PC-9 (cell line): ENCODE measurements at regions not wholly inside any gene's neighbourhood (a gene's known extent, or its start where the extent isn't known, plus 50 kb on each side); places are given as distances from the start of the nearest gene placed in this dataset.
A peak's percentile ranks its signal among the peaks of the same experiment; 100 is the strongest.

ENCODE experiments used
- BruUV-seq: library from RNA; stranded (reverse); fragments of 400-500 nt; replicated peaks from 2 replicates; lab custom pipeline; 2021; lab: Mats Ljungman, UMichigan
- CTCF ChIA-PET: fragments of 300-600 bp; sonication (Branson Sonifier 250); formaldehyde crosslinking; loops from one replicate; lab custom pipeline; 2022; ENCODE audit warnings: antibody characterized with exemption; lab: Charles Lee
- POLR2A ChIA-PET: fragments of 300-600 bp; sonication (Branson Sonifier 250); formaldehyde crosslinking; loops from one replicate; lab custom pipeline; 2022; ENCODE audit warnings: antibody characterized with exemption; ENCODE audit not compliant: unreplicated experiment; lab: Charles Lee
- DNase-seq, 2 experiments: peaks; one replicate each; pipeline versions ENCODE4 v3.0.0 to v3.0.0-alpha.2; 2015 to 2022; ENCODE audit warnings: mixed read lengths in 1 of 2
- H2AFZ ChIP-seq: fragments of 200-600 bp; sonication (generic); 2 replicates; pipeline ENCODE4 v1.8.1; 2017; ENCODE audit warnings: antibody characterized with exemption
- H3F3A ChIP-seq: fragments of 200-600 bp; sonication (generic); 2 replicates; pipeline ENCODE4 v1.8.1; 2017; ENCODE audit warnings: antibody characterized with exemption, mild to moderate bottlenecking, low read depth; ENCODE audit not compliant: insufficient read depth
- H3K27ac ChIP-seq: fragments of 200-600 bp; sonication (generic); 2 replicates; pipeline ENCODE4 v1.6.1; 2016; ENCODE audit warnings: mixed run types
- H3K27me3 ChIP-seq: fragments of 200-600 bp; sonication (generic); 2 replicates; pipeline ENCODE4 v1.6.1; 2016; ENCODE audit warnings: low read depth, mixed run types; ENCODE audit not compliant: insufficient read depth
- H3K36me3 ChIP-seq: fragments of 200-600 bp; sonication (generic); 2 replicates; pipeline ENCODE4 v1.6.1; 2016; ENCODE audit warnings: low read depth, mixed run types
- H3K4me1 ChIP-seq: fragments of 200-600 bp; sonication (generic); replicated peaks from 2 replicates; pipeline ENCODE4 v1.6.1; 2016; ENCODE audit warnings: mixed run types; ENCODE audit not compliant: insufficient read depth
- H3K4me2 ChIP-seq: fragments of 200-600 bp; sonication (generic); 2 replicates; pipeline ENCODE4 v1.6.1; 2017; ENCODE audit warnings: mixed run types
- H3K4me3 ChIP-seq: fragments of 200-600 bp; sonication (generic); 2 replicates; pipeline ENCODE4 v1.6.1; 2016; ENCODE audit warnings: mixed run types
- H3K79me2 ChIP-seq: fragments of 200-600 bp; sonication (generic); 2 replicates; pipeline ENCODE4 v1.6.1; 2017; ENCODE audit warnings: low read depth, mixed run types
- H3K9me2 ChIP-seq: fragments of 200-600 bp; sonication (generic); 2 replicates; pipeline ENCODE4 v1.8.1; 2017; ENCODE audit warnings: mild to moderate bottlenecking; ENCODE audit not compliant: insufficient read depth
- H3K9me3 ChIP-seq: fragments of 200-600 bp; sonication (generic); 2 replicates; pipeline ENCODE4 v1.8.1; 2016; ENCODE audit warnings: low read depth; ENCODE audit not compliant: insufficient read depth
- H4K20me1 ChIP-seq: fragments of 200-600 bp; sonication (generic); 2 replicates; pipeline ENCODE4 v1.8.1; 2017; ENCODE audit not compliant: insufficient read depth
- CTCF ChIP-seq: fragments of 200-600 bp; sonication (generic); conservative IDR thresholded peaks from 2 replicates; pipeline ENCODE4 v1.6.1; 2017; ENCODE audit warnings: mixed run types, antibody characterized with exemption, mild to moderate bottlenecking, moderate library complexity
- EZH2 ChIP-seq: fragments of 200-600 bp; sonication (generic); IDR thresholded peaks from 2 replicates; pipeline ENCODE4 v1.8.0; 2017; ENCODE audit warnings: antibody characterized with exemption, low read depth
- intact Hi-C: fragments of 100-400 bp; cut with micrococcal nuclease; formaldehyde crosslinking; loops from one replicate; pipeline ENCODE4 v1.10.0; 2022; ENCODE audit not compliant: unreplicated experiment

- no peak for DNase-seq
- no peaks in the 10 kb centered on the region for H4K20me1 ChIP-seq
- no peaks in the 10 kb centered on the region for H3K27me3 ChIP-seq
- H3K79me2 ChIP-seq, result no peaks in the 10 kb centered on the region
- intact Hi-C loops, result no loop called here
- peaks cover 9% of the 10 kb centered on the region for H3K9me3 ChIP-seq
- POLR2A ChIA-PET, result no interaction called here
- H3K9me2 ChIP-seq, result no peaks in the 10 kb centered on the region
- no TSS peak for BruUV-seq
- H3K4me1 ChIP-seq, result no peaks in the 10 kb centered on the region
- no peaks in the 10 kb centered on the region for H3K36me3 ChIP-seq
- no peak overlapping the region for H3K4me2 ChIP-seq
- no peak for TF ChIP-seq CTCF
- no peak for TF ChIP-seq EZH2
- no peaks in the 10 kb centered on the region; the same call in 1 of the 2 replicates for H3F3A ChIP-seq
- CTCF ChIA-PET, result no interaction called here
- no peak overlapping the region for H2AFZ ChIP-seq
- no peak overlapping the region for H3K4me3 ChIP-seq
- H3K27ac ChIP-seq, result no peak overlapping the region
Measured at GRCh38 chr4:126843492-126844067, 789.2 kb upstream of the INTU start.

- TF ChIP-seq CTCF (no peak), EZH2 (no peak)
- Histone ChIP-seq H3K4me1 (peaks cover 19% of the 10 kb centered on the region), H3K9me3 (peaks cover 19% of the 10 kb centered on the region), H3K27me3 (no peaks in the 10 kb centered on the region), H3K4me3 (no peak overlapping the region), H3F3A (peaks cover 6% of the 10 kb centered on the region; the same call in 1 of the 2 replicates), H3K36me3 (no peaks in the 10 kb centered on the region), H3K79me2 (no peaks in the 10 kb centered on the region), H3K9me2 (no peaks in the 10 kb centered on the region), H4K20me1 (no peaks in the 10 kb centered on the region), H3K4me2 (peak overlapping the region; percentile 27), H2AFZ (no peak overlapping the region; the same call in 1 of the 2 replicates), H3K27ac (peak overlapping the region; percentile 70)
- BruUV-seq, result no TSS peak
- ChIA-PET CTCF (no interaction called here), POLR2A (no interaction called here)
- peak; percentile 71 to 93 for DNase-seq
- intact Hi-C loops, result loop anchor here (5.0 to 10.0 kb wide), 2 partner anchors 292 to 1535 kb away; partner anchors contain the start of gene FAT4
Measured at GRCh38 chr4:126850286-126850685, 782.5 kb upstream of the INTU start.

- Histone ChIP-seq H3K9me3 (peaks cover 16% of the 10 kb centered on the region), H2AFZ (no peak overlapping the region), H3K27ac (no peak overlapping the region), H3K4me3 (no peak overlapping the region), H3K36me3 (no peaks in the 10 kb centered on the region), H3K4me1 (peaks cover 19% of the 10 kb centered on the region), H3F3A (peaks cover 6% of the 10 kb centered on the region; the same call in 1 of the 2 replicates), H3K4me2 (no peak overlapping the region), H3K9me2 (no peaks in the 10 kb centered on the region), H4K20me1 (no peaks in the 10 kb centered on the region), H3K27me3 (no peaks in the 10 kb centered on the region), H3K79me2 (no peaks in the 10 kb centered on the region)
- intact Hi-C loops, result loop anchor here (5.0 to 10.0 kb wide), 2 partner anchors 291 to 1537 kb away; partner anchors contain the start of gene FAT4
- no peak for DNase-seq
- POLR2A ChIA-PET, result no interaction called here
- BruUV-seq, result no TSS peak
- TF ChIP-seq CTCF (no peak), EZH2 (no peak)
- CTCF ChIA-PET, result no interaction called here
Measured at GRCh38 chr4:126851391-126851790, 781.4 kb upstream of the INTU start.
